ENCODE measurements at regions not wholly inside any gene's neighbourhood (a gene's known extent, or its start where the extent isn't known, plus 50 kb on each side); places are given as distances from the start of the nearest gene placed in this dataset.

GRCh38 chr15:91380114-91380513 is 280.1 kb downstream of the SV2B start:
- no peak for DNase-seq
- Histone ChIP-seq H3K4me2 (no peak overlapping the region), H3K36me3 (replicated peaks in 1 of 2; ENCODE audit: control insufficient read depth in 1 of 2, insufficient read depth in 2 of 2, low read length in 1 of 2) (no peaks in the 10 kb centered on the region), H3K4me3 (ENCODE audit: low read depth in 2 of 2, low read length in 1 of 2) (no peak overlapping the region), H3K9me2 (no peaks in the 10 kb centered on the region), H3K27me3 (ENCODE audit: insufficient read depth) (no peaks in the 10 kb centered on the region), H3K9me3 (no peaks in the 10 kb centered on the region), H2AFZ (ENCODE audit: low read depth) (no peak overlapping the region; the same call in 1 of the 2 replicates), H3K9ac (no peak overlapping the region), H3K27ac (ENCODE audit: low read depth in 2 of 2, low read length in 1 of 2) (no peak overlapping the region), H4K20me1 (ENCODE audit: insufficient read depth) (no peaks in the 10 kb centered on the region), H3F3A (replicated peaks; ENCODE audit: insufficient read depth) (no peaks in the 10 kb centered on the region), H3K79me2 (ENCODE audit: insufficient read depth) (no peaks in the 10 kb centered on the region), H3K4me1 (ENCODE audit: control insufficient read depth in 1 of 2, insufficient read depth in 2 of 2, low read depth in 1 of 2, low read length in 1 of 2) (peaks cover 0 to 2% of the 10 kb centered on the region in 2 experiments; a peak in 1 of 4 replicates)
- ChIA-PET CTCF (no interaction called here), POLR2A (no interaction called here)
- TF ChIP-seq TEAD4 (IDR thresholded peaks at IDR 0.05; ENCODE audit: borderline replicate concordance, insufficient read depth) (no peak), CTCF (IDR thresholded peaks at IDR 0.05) (no peak), SMC3 (IDR thresholded peaks at IDR 0.05; ENCODE audit: low read depth, low read length) (no peak), CHD2 (IDR thresholded peaks at IDR 0.05; ENCODE audit: low read length, partially characterized antibody) (no peak), ZBTB33 (IDR thresholded peaks at IDR 0.05; ENCODE audit: borderline replicate concordance, low read depth) (no peak), NRF1 (IDR thresholded peaks at IDR 0.05; ENCODE audit: low read depth, low read length) (no peak), TCF12 (IDR thresholded peaks at IDR 0.05) (no peak), RFX5 (IDR thresholded peaks at IDR 0.05; ENCODE audit: low read length) (no peak), ELF1 (IDR thresholded peaks at IDR 0.05) (no peak), MXI1 (IDR thresholded peaks at IDR 0.05; ENCODE audit: low read depth, low read length) (no peak)
- WGBS (ENCODE audit: low lambda C conversion rate) = 33% methylated on average over 2 of the region's 2 CpGs

DNA sequence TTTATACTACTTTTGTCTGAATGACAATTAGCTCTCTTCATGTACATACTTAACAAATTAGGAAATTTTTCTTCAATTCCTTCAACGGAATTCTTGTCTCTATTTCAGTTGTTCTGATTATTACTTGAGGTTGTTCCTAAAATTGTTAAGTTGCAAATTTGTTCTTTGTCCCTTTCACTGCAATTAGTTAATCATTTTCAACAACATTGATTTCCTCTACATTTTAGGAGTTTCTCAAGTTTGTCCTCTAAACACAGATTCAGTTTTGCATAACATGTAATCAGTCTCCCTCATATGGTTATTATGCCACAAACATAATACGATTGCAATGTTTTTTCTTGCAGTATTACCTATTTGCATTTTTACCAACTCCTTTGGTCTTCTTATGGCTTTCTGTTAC is 283.5 kb downstream of the SV2B start:
- CTCF ChIA-PET = no interaction called here
- TF ChIP-seq TCF12 (IDR thresholded peaks at IDR 0.05) = no peak
- no peak for TF ChIP-seq ZBTB33 (IDR thresholded peaks at IDR 0.05; ENCODE audit: borderline replicate concordance, low read depth)
- TF ChIP-seq MEF2A (IDR thresholded peaks at IDR 0.05; ENCODE audit: borderline replicate concordance, low read depth) = no peak
- TF ChIP-seq NRF1 (IDR thresholded peaks at IDR 0.05; ENCODE audit: low read depth, low read length) = no peak
- TF ChIP-seq CHD2 (IDR thresholded peaks at IDR 0.05; ENCODE audit: low read length, partially characterized antibody) = no peak
- no peak for TF ChIP-seq EZH2phosphoT487 (IDR thresholded peaks at IDR 0.05; ENCODE audit: borderline replicate concordance, low read depth)
- no peak for TF ChIP-seq USF2 (IDR thresholded peaks at IDR 0.05; ENCODE audit: borderline replicate concordance, low read depth, low read length)
- no peak for TF ChIP-seq SMC3 (IDR thresholded peaks at IDR 0.05; ENCODE audit: low read depth, low read length)
- no peak for TF ChIP-seq GATA2 (CRISPR knock-in tag; IDR thresholded peaks at IDR 0.05)
- TF ChIP-seq CTCF (IDR thresholded peaks at IDR 0.05) = no peak
- no peak for TF ChIP-seq RCOR1 (IDR thresholded peaks at IDR 0.05; ENCODE audit: low read length)
- TF ChIP-seq NFIC (IDR thresholded peaks at IDR 0.05; ENCODE audit: borderline replicate concordance) = no peak
- no peak for TF ChIP-seq TAF1 (IDR thresholded peaks at IDR 0.05; ENCODE audit: borderline replicate concordance, low read depth, low read length)
- no peak for TF ChIP-seq MAX (IDR thresholded peaks at IDR 0.05; ENCODE audit: low read depth)
- TF ChIP-seq TEAD4 (IDR thresholded peaks at IDR 0.05; ENCODE audit: borderline replicate concordance, insufficient read depth) = no peak

More for the DNA sequence above, 283.5 kb downstream of the SV2B start:
- Histone ChIP-seq H3K4me3 (ENCODE audit: low read depth in 2 of 2, low read length in 1 of 2) (no peak overlapping the region), H3K9ac (no peak overlapping the region), H3F3A (replicated peaks; ENCODE audit: insufficient read depth) (peaks cover 5% of the 10 kb centered on the region), H3K27ac (ENCODE audit: low read depth in 2 of 2, low read length in 1 of 2) (no peak overlapping the region), H3K36me3 (replicated peaks in 1 of 2; ENCODE audit: control insufficient read depth in 1 of 2, insufficient read depth in 2 of 2, low read length in 1 of 2) (no peaks in the 10 kb centered on the region), H2AFZ (ENCODE audit: low read depth) (no peak overlapping the region), H3K4me2 (no peak overlapping the region), H3K79me2 (ENCODE audit: insufficient read depth) (no peaks in the 10 kb centered on the region), H3K9me3 (no peaks in the 10 kb centered on the region), H3K9me2 (no peaks in the 10 kb centered on the region), H4K20me1 (ENCODE audit: insufficient read depth) (no peaks in the 10 kb centered on the region), H3K4me1 (ENCODE audit: control insufficient read depth in 1 of 2, insufficient read depth in 2 of 2, low read depth in 1 of 2, low read length in 1 of 2) (peaks cover 0 to 4% of the 10 kb centered on the region in 2 experiments; a peak in 1 of 4 replicates), H3K27me3 (ENCODE audit: insufficient read depth) (no peaks in the 10 kb centered on the region)
- POLR2A ChIA-PET = no interaction called here
- no peak for DNase-seq
- WGBS (ENCODE audit: low lambda C conversion rate) = 36% methylated on average over 2 of the region's 2 CpGs
